SW 1271 (cell line): ENCODE measurements at regions not wholly inside any gene's neighbourhood (a gene's known extent, or its start where the extent isn't known, plus 50 kb on each side); places are given as distances from the start of the nearest gene placed in this dataset.
A peak's percentile ranks its signal among the peaks of the same experiment; 100 is the strongest.
"Not testable (repeated sequence)": the region's sequence is repeated elsewhere in the genome, so short reads cannot be mapped to it uniquely, and the experiment has no call there.

ENCODE experiments used
- DNase-seq, 2 experiments: peaks; one replicate each; lab custom pipeline; 2025; lab: John Stamatoyannopoulos, UW

- no peak for DNase-seq
Observed at GRCh38 chr6:140830666-140831065, 1302.1 kb upstream of the GJE1 start.

GRCh38 chr6:140828856-140829255 is 1303.9 kb upstream of the GJE1 start:
- no peak for DNase-seq

- DNase-seq = no peak
Observed at GRCh38 chr6:140827593-140827992, 1305.1 kb upstream of the GJE1 start.

GRCh38 chr6:140825731-140826130 is 1307.0 kb upstream of the GJE1 start:
- DNase-seq = no peak

- no peak for DNase-seq
Observed at GRCh38 chr6:140824595-140824994, 1308.1 kb upstream of the GJE1 start.

- DNase-seq = no peak
Observed at GRCh38 chr6:140821196-140821595, 1311.5 kb upstream of the GJE1 start.

GRCh38 chr6:140817176-140817575 is 1315.5 kb upstream of the GJE1 start:
- DNase-seq = no peak

- DNase-seq = no peak
Observed at GRCh38 chr6:140816681-140817080, 1316.0 kb upstream of the GJE1 start.

- no peak for DNase-seq
Observed at GRCh38 chr6:140812636-140813035, 1320.1 kb upstream of the GJE1 start.

- no peak for DNase-seq
Observed at GRCh38 chr6:140811642-140812041, 1321.1 kb upstream of the GJE1 start.

- no peak for DNase-seq
Observed at GRCh38 chr6:140809694-140810101, 1323.0 kb upstream of the GJE1 start.

- DNase-seq = no peak
Observed at GRCh38 chr6:140806431-140806830, 1326.3 kb upstream of the GJE1 start.

- no peak for DNase-seq
Observed at GRCh38 chr6:140794544-140794943, 1338.2 kb upstream of the GJE1 start.

- DNase-seq = no peak
Observed at GRCh38 chr6:140790109-140790508, 1342.6 kb upstream of the GJE1 start.

- no peak for DNase-seq
Observed at GRCh38 chr6:140789466-140789865, 1343.3 kb upstream of the GJE1 start.

GRCh38 chr6:140785926-140786325 is 1346.8 kb upstream of the GJE1 start:
- no peak for DNase-seq

- no peak for DNase-seq
Observed at GRCh38 chr6:140784573-140784972, 1348.2 kb upstream of the GJE1 start.

GRCh38 chr6:140783504-140783903 is 1349.2 kb upstream of the GJE1 start:
- DNase-seq = not testable (repeated sequence)

- no peak for DNase-seq
Observed at GRCh38 chr6:140782941-140783340, 1349.8 kb upstream of the GJE1 start.

- DNase-seq = no peak
Observed at GRCh38 chr6:140779991-140780596, 1352.6 kb upstream of the GJE1 start.

GRCh38 chr6:140779341-140779740 is 1353.4 kb upstream of the GJE1 start:
- DNase-seq = no peak

GRCh38 chr6:140777780-140778179 is 1354.9 kb upstream of the GJE1 start:
- no peak for DNase-seq

- no peak for DNase-seq
Observed at GRCh38 chr6:140775061-140775460, 1357.7 kb upstream of the GJE1 start.

GRCh38 chr6:140774080-140774505 is 1358.6 kb upstream of the GJE1 start:
- DNase-seq = peak in 1 of 2 experiments; percentile 21
